GM13976 (cell line): ENCODE measurements at regions not wholly inside any gene's neighbourhood (a gene's known extent, or its start where the extent isn't known, plus 50 kb on each side); places are given as distances from the start of the nearest gene placed in this dataset.
"Not testable (repeated sequence)": the region's sequence is repeated elsewhere in the genome, so short reads cannot be mapped to it uniquely, and the experiment has no call there.

ENCODE experiments used
- DNase-seq: peaks from one replicate; pipeline ENCODE4 v3.0.0; 2012; ENCODE audit warnings: low spot score
- CTCF ChIP-seq: IDR thresholded peaks from 2 replicates; pipeline ENCODE4 v1.5.1; 2012; ENCODE audit warnings: borderline replicate concordance, mild to moderate bottlenecking; ENCODE audit not compliant: insufficient read depth; ENCODE audit errors: extremely low read depth, missing control alignments, control extremely low read depth
- in situ Hi-C: fragments of 300-500 bp; cut with MboI; formaldehyde crosslinking; loops from one replicate; pipeline ENCODE4 v1.12.0; 2022; ENCODE audit warnings: low sequenced_read_pairs, mixed read lengths, inconsistent platforms; ENCODE audit not compliant: unreplicated experiment

GRCh38 chr15:26119322-26119721, 256.2 kb upstream of the ATP10A start:
- in situ Hi-C loops, result no loop called here
- TF ChIP-seq CTCF, result no peak
- no peak for DNase-seq

GRCh38 chr15:26115229-26115943, 252.3 kb upstream of the ATP10A start:
- no peak for DNase-seq
- TF ChIP-seq CTCF, result no peak
- in situ Hi-C loops, result no loop called here

GRCh38 chr15:26114128-26114527, 251.0 kb upstream of the ATP10A start:
- in situ Hi-C loops, DNase-seq: not testable (repeated sequence)

GRCh38 chr15:26113296-26113695, 250.2 kb upstream of the ATP10A start:
- no peak for DNase-seq
- no peak for TF ChIP-seq CTCF
- in situ Hi-C loops, result no loop called here

GRCh38 chr15:26109203-26109602, 246.1 kb upstream of the ATP10A start:
- in situ Hi-C loops, result no loop called here
- no peak for TF ChIP-seq CTCF
- DNase-seq, result no peak

GRCh38 chr15:26106556-26106955, 243.4 kb upstream of the ATP10A start:
- in situ Hi-C loops, result no loop called here
- no peak for TF ChIP-seq CTCF
- DNase-seq, result no peak

- in situ Hi-C loops, result no loop called here
- no peak for TF ChIP-seq CTCF
- no peak for DNase-seq
Measured at GRCh38 chr15:26103002-26103404, 239.9 kb upstream of the ATP10A start.
